HCT116 (cell line): ENCODE measurements at regions not wholly inside any gene's neighbourhood (a gene's known extent, or its start where the extent isn't known, plus 50 kb on each side); places are given as distances from the start of the nearest gene placed in this dataset.
"Not testable (repeated sequence)": the region's sequence is repeated elsewhere in the genome, so short reads cannot be mapped to it uniquely, and the experiment has no call there.

Experiments
- ATAC-seq: fragments of 200-7000 bp; cut with Tn5 transposase; 2 replicates; pipeline ENCODE4 v1.9.1; 2020; ENCODE audit warnings: mild to moderate bottlenecking, moderate library complexity
- BruUV-seq: library from RNA; stranded (reverse); fragments of 400-500 nt; replicated peaks from 2 replicates; lab custom pipeline; 2021; lab: Mats Ljungman, UMichigan
- CTCF ChIA-PET: fragments of 300-600 bp; sonication (Branson Sonifier 250); formaldehyde crosslinking; loops from one replicate; lab custom pipeline; 2021; ENCODE audit warnings: antibody characterized with exemption; lab: Charles Lee
- POLR2A ChIA-PET: fragments of 300-600, 350-600 bp; sonication (Branson Sonifier 250); formaldehyde crosslinking; loops from one replicate; lab custom pipeline; 2021; ENCODE audit warnings: antibody characterized with exemption; lab: Charles Lee
- RAD21 ChIA-PET, 2 experiments: fragments of 300-600 bp; sonication (Branson Sonifier 250); formaldehyde crosslinking; loops; one replicate each; lab custom pipeline; 2023; ENCODE audit warnings: low total read pairs in 2 of 2; ENCODE audit not compliant: uncharacterized antibody in 2 of 2, unreplicated experiment in 2 of 2, low non-redundant PET in 1 of 2; lab: Charles Lee
- DNase-seq: peaks from one replicate; pipeline ENCODE4 v3.0.0-alpha.2; 2010; ENCODE audit warnings: low read depth, low spot score
- H2AFZ ChIP-seq: fragments of 200-600 bp; shearing (Covaris generic), sonication (generic); 2 replicates; pipeline ENCODE4 v1.6.1; 2017; ENCODE audit warnings: low read depth, mixed run types, mixed read lengths, antibody characterized with exemption, low read length; ENCODE audit not compliant: poor library complexity, severe bottlenecking
- H3K27ac ChIP-seq: 2 replicates; pipeline ENCODE4 v1.5.1; 2012; ENCODE audit warnings: low read depth, low read length
- H3K27me3 ChIP-seq: fragments of 200-600 bp; sonication (generic); 2 replicates; pipeline ENCODE4 v1.6.1; 2016; ENCODE audit warnings: mixed run types, low read length, mixed read lengths; ENCODE audit not compliant: insufficient read depth
- H3K36me3 ChIP-seq, 2 experiments: fragments of 200-500 bp in 1 of 2; fragments of 200-600 bp in 1 of 2; sonication (Bioruptor generic) in 1 of 2; sonication (generic) in 1 of 2; 2 replicates each; pipeline versions ENCODE4 v1.5.1 to v1.6.1; 2014 to 2016; ENCODE audit warnings: low read length in 2 of 2, inconsistent platforms in 1 of 2, mixed read lengths in 1 of 2, mixed run types in 1 of 2; ENCODE audit not compliant: insufficient read depth in 2 of 2, control insufficient read depth in 1 of 2
- H3K4me1 ChIP-seq, 2 experiments: fragments of 200-600 bp in 1 of 2; sonication (generic) in 1 of 2; 2 replicates each; pipeline versions ENCODE4 v1.5.1 to v1.6.1; 2012 to 2017; ENCODE audit warnings: low read length in 2 of 2, inconsistent platforms in 1 of 2, mild to moderate bottlenecking in 1 of 2, mixed read lengths in 1 of 2, mixed run types in 1 of 2, moderate library complexity in 1 of 2; ENCODE audit not compliant: insufficient read depth in 2 of 2, control insufficient read depth in 1 of 2
- H3K4me2 ChIP-seq: fragments of 200-600 bp; sonication (generic); 2 replicates; pipeline ENCODE4 v1.6.1; 2017; ENCODE audit warnings: mixed run types, low read length, mixed read lengths
- H3K4me3 ChIP-seq, 2 experiments: fragments of 200-600 bp in 1 of 2; sonication (generic) in 1 of 2; replicated peaks in 1 of 2; 2 replicates each; pipeline ENCODE4 v1.5.1; 2011 to 2016; ENCODE audit warnings: low read length in 2 of 2, control low read depth in 1 of 2, low read depth in 1 of 2, mild to moderate bottlenecking in 1 of 2, mixed read lengths in 1 of 2, mixed run types in 1 of 2
- H3K79me2 ChIP-seq: fragments of 200-600 bp; sonication (generic); 2 replicates; pipeline ENCODE4 v1.6.1; 2017; ENCODE audit warnings: mild to moderate bottlenecking, mixed run types, low read length, moderate library complexity, mixed read lengths; ENCODE audit not compliant: insufficient read depth
- H3K9ac ChIP-seq: fragments of 200-600 bp; sonication (generic); 2 replicates; pipeline ENCODE4 v1.6.1; 2016; ENCODE audit warnings: low read length, mixed read lengths
- H3K9me2 ChIP-seq: fragments of 200-600 bp; sonication (generic), shearing (Covaris generic); 2 replicates; pipeline ENCODE4 v1.6.1; 2017; ENCODE audit warnings: mixed run types, mild to moderate bottlenecking, moderate library complexity; ENCODE audit not compliant: insufficient read depth
- H3K9me3 ChIP-seq, 2 experiments: fragments of 200-500 bp in 1 of 2; fragments of 200-600 bp in 1 of 2; sonication (Bioruptor generic) in 1 of 2; sonication (generic) in 1 of 2; 2 replicates each; pipeline ENCODE4 v1.6.1; 2014 to 2017; ENCODE audit warnings: low read length in 2 of 2, mixed read lengths in 2 of 2, inconsistent platforms in 1 of 2, low read depth in 1 of 2, mild to moderate bottlenecking in 1 of 2, mixed run types in 1 of 2, moderate library complexity in 1 of 2; ENCODE audit not compliant: control insufficient read depth in 1 of 2, insufficient read depth in 1 of 2
- H4K20me1 ChIP-seq: fragments of 200-600 bp; sonication (generic), shearing (Covaris generic); 2 replicates; pipeline ENCODE4 v1.6.1; 2017; ENCODE audit warnings: mixed run types, mild to moderate bottlenecking, moderate library complexity; ENCODE audit not compliant: insufficient read depth
- ATF3 ChIP-seq: IDR thresholded peaks from 2 replicates; pipeline ENCODE4 v1.6.1; 2012
- CBX3 ChIP-seq: IDR thresholded peaks from 2 replicates; pipeline ENCODE4 v1.6.1; 2012; ENCODE audit warnings: low read depth
- CEBPB ChIP-seq: IDR thresholded peaks from 2 replicates; pipeline ENCODE4 v1.6.1; 2012; ENCODE audit warnings: low read depth
- EGR1 ChIP-seq: IDR thresholded peaks from 2 replicates; pipeline ENCODE4 v1.6.1; 2012; ENCODE audit warnings: low read depth
- ELF1 ChIP-seq: IDR thresholded peaks from 2 replicates; pipeline ENCODE4 v1.6.1; 2012; ENCODE audit warnings: low read depth, borderline replicate concordance
- EZH2phosphoT487 ChIP-seq: fragments of 200-600 bp; IDR thresholded peaks from 2 replicates; pipeline ENCODE4 v1.6.1; 2018; ENCODE audit warnings: antibody characterized with exemption, borderline replicate concordance
- JUND ChIP-seq: IDR thresholded peaks from 2 replicates; pipeline ENCODE4 v1.6.1; 2012
- MAX ChIP-seq: IDR thresholded peaks from 2 replicates; pipeline ENCODE4 v1.6.1; 2012
- POLR2A ChIP-seq: IDR thresholded peaks from 2 replicates; pipeline ENCODE4 v1.7.0; 2011; ENCODE audit warnings: borderline replicate concordance; ENCODE audit not compliant: insufficient read depth, insufficient read length; ENCODE audit errors: extremely low read depth
- POLR2AphosphoS5 ChIP-seq: IDR thresholded peaks from 2 replicates; pipeline ENCODE4 v1.6.1; 2011; ENCODE audit warnings: mild to moderate bottlenecking, low read depth, low read length, moderate library complexity
- REST ChIP-seq: IDR thresholded peaks from 2 replicates; pipeline ENCODE4 v1.6.1; 2012; ENCODE audit warnings: low read depth
- SIN3A ChIP-seq: IDR thresholded peaks from 2 replicates; pipeline ENCODE4 v1.6.1; 2012; ENCODE audit warnings: low read depth
- SP1 ChIP-seq: IDR thresholded peaks from 2 replicates; pipeline ENCODE4 v1.6.1; 2012; ENCODE audit warnings: low read depth
- SRF ChIP-seq: IDR thresholded peaks from 2 replicates; pipeline ENCODE4 v1.6.1; 2012; ENCODE audit warnings: low read depth
- YY1 ChIP-seq: IDR thresholded peaks from 2 replicates; pipeline ENCODE4 v1.6.1; 2011; ENCODE audit warnings: low read length, low read depth, moderate library complexity, mild to moderate bottlenecking; ENCODE audit not compliant: insufficient replicate concordance; ENCODE audit errors: extremely low read depth
- ZBTB33 ChIP-seq: IDR thresholded peaks from 2 replicates; pipeline ENCODE4 v1.6.1; 2011; ENCODE audit warnings: mild to moderate bottlenecking, low read length, moderate library complexity; ENCODE audit not compliant: insufficient replicate concordance; ENCODE audit errors: extremely low read depth
- ZFX ChIP-seq: fragments of 450-650 bp; IDR thresholded peaks from 2 replicates; pipeline ENCODE4 v1.6.1; 2017
- ZNF274 ChIP-seq: fragments of 200-500 bp; sonication (Bioruptor generic); IDR thresholded peaks from 2 replicates; pipeline ENCODE4 v1.6.1; 2014; ENCODE audit warnings: mild to moderate bottlenecking, low read depth, low read length, inconsistent platforms
- intact Hi-C: fragments of 100-400 bp; cut with micrococcal nuclease; formaldehyde crosslinking; loops from 2 replicates; pipeline ENCODE4 v1.10.0; 2022

GRCh38 chr1:102109493-102109892 is 112.8 kb upstream of the OLFM3 start:
- RAD21 ChIA-PET, H2AFZ ChIP-seq, H3K79me2 ChIP-seq, H3K9me2 ChIP-seq, DNase-seq, H3K9me3 ChIP-seq, H3K27ac ChIP-seq, H4K20me1 ChIP-seq, intact Hi-C loops, CTCF ChIA-PET, H3K4me3 ChIP-seq, POLR2A ChIA-PET, H3K27me3 ChIP-seq, H3K4me1 ChIP-seq, BruUV-seq, H3K4me2 ChIP-seq, H3K36me3 ChIP-seq, H3K9ac ChIP-seq, ATAC-seq: not testable (repeated sequence)

GRCh38 chr1:102107441-102107840 is 110.7 kb upstream of the OLFM3 start:
- Histone ChIP-seq H3K4me3 (no peak overlapping the region), H3K9me2 (no peaks in the 10 kb centered on the region), H3K4me1 (no peaks in the 10 kb centered on the region), H4K20me1 (no peaks in the 10 kb centered on the region), H3K4me2 (no peak overlapping the region), H2AFZ (no peak overlapping the region), H3K9me3 (no peaks in the 10 kb centered on the region; a peak in 1 of 4 replicates), H3K9ac (no peak overlapping the region), H3K27me3 (no peaks in the 10 kb centered on the region), H3K27ac (no peak overlapping the region), H3K36me3 (no peaks in the 10 kb centered on the region), H3K79me2 (no peaks in the 10 kb centered on the region)
- ChIA-PET RAD21 (no interaction called here), CTCF (no interaction called here), POLR2A (no interaction called here)
- DNase-seq (no peak), ATAC-seq (no peak)
- BruUV-seq, result no TSS peak
- intact Hi-C loops, result no loop called here
- no peak for TF ChIP-seq POLR2AphosphoS5
- TF ChIP-seq ATF3, result no peak
- no peak for TF ChIP-seq ZFX
- no peak for TF ChIP-seq POLR2A
- TF ChIP-seq MAX, result no peak
- no peak for TF ChIP-seq SRF
- TF ChIP-seq CBX3, result no peak
- no peak for TF ChIP-seq JUND
- no peak for TF ChIP-seq CEBPB
- no peak for TF ChIP-seq ZNF274
- TF ChIP-seq YY1, result no peak
- TF ChIP-seq REST, result no peak
- TF ChIP-seq EGR1, result no peak
- no peak for TF ChIP-seq ELF1
- TF ChIP-seq EZH2phosphoT487, result no peak
- TF ChIP-seq SP1, result no peak
- no peak for TF ChIP-seq SIN3A
- TF ChIP-seq ZBTB33, result no peak
